ENCODE measurements at regions not wholly inside any gene's neighbourhood (a gene's known extent, or its start where the extent isn't known, plus 50 kb on each side); places are given as distances from the start of the nearest gene placed in this dataset.

DNA sequence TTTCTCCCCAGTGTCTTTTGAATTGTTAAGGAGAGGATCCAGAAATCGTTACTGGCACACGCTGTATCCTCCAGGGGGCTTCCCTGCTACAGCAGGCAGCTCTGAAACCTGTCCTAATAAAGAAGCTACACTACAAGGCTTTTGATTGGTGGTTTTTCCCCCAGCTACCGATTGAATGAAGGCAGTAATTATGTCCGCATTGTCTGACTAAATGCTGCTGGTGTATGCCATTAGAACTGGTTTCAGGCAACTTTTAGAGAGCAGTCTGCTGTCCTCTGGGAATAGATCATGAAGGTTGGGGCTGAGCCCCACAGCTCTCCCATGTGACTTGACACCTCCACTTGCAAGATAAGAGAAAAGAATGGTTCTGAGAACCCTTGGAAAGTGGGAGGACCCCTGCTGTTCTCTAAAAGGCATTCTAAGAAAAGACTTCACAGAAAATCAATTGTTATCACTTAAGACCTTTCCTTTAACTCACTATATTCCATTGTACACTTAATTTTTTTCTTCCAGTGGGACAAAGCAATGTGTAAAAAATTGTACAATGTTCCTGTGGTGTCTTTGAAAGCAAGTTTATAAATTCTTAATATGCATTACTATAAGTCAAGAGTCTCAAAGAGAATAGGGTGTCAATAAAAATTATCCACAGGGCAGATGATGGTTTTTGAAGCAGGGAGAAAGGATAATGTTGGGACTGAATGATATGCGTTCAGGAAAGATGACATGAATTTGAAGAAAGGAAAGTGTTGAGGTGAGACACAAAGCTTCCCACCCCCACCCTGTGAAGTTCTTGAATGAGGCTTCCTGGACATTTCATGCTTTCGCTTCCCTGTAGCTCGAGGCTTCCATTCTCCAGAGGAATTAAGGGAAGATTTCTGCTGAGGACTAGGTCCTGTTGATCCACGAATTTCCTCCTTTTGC is 53.0 kb upstream of the DAZL start:
- DNase-seq = no peak

DNA sequence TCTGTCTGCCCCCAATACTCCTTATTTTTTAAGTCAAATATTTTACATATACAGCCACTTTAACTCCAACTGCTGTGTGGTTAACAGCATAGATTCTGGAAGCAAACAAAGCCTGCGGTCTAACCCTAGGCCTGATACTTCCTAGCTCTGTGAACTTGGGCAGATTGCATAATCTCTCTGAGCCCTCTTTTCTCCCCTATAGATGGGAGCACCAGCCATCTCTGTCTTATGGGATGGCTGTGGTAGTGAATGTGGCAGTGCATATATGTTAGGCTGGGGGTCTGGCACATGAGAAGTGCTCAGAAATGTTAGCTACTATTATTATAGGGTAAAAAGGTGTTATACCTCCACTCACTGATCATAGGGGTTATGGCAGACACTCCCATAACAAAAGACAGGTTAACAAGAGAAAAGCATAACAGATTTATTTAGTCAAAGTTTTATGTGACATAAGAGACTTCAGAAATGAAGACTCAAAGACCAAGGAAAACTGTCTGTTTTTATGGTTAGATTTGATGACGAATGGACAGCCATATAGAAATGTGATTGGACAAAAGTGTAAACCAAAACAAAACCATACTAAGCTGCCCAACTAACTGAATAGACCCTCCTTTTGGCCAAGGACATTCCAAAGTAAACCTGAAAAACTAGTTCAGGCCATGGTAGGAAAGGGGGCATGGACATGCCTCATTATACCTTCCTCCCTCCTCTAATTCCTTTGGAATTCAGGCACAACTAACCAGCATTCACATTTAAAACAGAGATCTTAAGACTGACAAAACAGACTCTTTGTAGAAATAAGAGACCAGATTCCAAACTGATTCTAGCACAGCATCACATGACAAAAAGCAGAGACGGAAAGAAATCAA is 53.9 kb upstream of the DAZL start:
- no peak for DNase-seq

DNA sequence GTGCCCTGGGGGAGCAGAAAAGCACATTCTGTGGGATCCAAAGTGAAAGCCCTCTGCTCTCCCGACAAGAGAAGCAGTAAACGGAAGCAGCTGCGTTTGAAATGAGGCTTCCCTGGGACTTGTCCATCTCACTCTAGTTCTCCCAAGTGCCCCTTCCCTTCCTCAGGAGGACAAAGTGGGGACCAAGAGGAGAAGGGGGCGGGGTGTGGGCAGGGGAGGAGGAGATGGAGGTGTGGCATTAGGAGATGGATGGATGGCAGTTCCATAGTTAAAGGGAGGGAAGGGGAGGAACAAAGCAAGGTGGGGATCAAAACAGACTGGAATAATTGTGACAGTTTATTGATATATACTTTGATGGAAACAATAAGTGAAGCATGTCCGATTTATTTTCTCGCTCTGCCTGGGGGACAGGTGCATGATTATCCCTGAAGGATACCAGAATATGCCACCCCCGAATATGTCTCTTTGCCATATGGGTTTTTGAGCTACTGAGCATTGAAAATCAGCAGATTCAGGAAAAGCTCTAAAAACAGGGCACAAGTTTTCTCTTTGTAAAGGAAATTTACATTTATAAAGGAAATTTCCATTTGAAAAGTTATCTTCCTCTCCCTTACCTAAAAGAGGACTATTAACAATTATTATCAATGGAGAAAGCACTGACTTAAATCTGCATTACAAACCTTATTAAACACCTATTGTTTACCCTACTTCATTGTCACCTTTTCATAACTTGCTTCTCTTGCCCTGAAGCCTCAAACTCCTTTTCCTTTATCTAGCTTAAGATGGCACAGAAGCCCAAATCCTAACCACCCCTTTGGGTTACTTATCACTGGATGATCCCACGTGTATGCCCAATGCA is 58.9 kb upstream of the DAZL start:
- no peak for DNase-seq

DNA sequence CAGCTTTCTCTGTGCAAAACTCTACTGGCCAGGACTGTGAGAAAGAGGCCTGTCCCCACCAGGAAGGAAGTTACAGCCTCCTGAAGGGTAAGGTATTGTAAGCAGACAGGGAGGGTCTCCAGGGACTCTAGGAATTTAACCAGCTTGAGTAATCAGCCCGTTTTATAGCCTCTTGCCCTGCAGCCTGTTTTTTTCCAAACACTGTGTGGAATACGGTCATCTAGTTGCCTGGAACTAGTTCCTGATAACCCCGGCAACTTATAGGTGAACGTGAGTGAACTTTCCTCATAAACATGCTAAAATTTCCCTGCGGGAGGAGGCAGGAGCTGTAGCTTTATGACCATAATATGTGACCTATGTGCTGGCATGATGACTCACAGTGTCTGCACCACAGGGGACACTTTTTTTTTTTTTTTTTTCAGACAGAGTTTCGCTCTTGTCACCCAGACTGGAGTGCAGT is 60.1 kb upstream of the DAZL start:
- no peak for DNase-seq

DNA sequence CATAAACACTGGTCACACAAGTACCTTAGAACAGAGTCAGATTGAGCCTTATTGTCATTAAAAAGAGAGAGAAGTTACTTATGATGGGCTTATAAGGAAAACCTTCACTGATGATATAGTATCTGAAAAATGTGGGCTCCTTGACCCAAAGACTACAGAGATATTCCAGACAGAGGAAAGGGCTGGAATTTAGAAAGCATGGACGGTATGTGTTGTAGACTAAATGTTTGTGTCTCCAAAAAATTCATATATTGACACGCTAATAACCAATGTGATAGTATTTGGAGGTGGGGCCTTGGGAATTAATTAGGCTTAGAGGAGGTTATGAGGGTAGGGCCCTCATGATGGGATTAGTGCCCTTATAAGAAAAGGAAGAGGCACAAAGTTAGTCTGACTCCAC is 61.0 kb upstream of the DAZL start:
- DNase-seq = no peak

DNA sequence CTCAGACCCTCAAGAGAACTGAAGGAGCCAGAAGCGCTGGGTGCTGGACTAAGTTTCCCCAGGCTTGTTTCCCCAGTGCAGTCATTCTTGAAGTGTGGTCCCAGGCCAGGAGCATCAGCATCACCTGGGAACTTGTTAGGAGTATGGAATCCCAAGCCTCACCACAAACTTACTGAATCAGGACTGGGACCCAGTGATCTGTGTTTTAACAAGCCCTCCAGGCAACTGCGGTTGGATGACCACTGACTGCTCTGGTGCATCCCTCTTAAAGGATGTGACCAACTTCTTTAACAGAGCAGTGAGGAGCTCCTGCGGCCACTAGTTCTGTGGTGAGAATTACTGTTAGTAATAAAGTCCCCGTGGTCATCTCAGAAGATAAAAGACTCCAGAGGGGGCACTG is 62.4 kb upstream of the DAZL start:
- no peak for DNase-seq

DNA sequence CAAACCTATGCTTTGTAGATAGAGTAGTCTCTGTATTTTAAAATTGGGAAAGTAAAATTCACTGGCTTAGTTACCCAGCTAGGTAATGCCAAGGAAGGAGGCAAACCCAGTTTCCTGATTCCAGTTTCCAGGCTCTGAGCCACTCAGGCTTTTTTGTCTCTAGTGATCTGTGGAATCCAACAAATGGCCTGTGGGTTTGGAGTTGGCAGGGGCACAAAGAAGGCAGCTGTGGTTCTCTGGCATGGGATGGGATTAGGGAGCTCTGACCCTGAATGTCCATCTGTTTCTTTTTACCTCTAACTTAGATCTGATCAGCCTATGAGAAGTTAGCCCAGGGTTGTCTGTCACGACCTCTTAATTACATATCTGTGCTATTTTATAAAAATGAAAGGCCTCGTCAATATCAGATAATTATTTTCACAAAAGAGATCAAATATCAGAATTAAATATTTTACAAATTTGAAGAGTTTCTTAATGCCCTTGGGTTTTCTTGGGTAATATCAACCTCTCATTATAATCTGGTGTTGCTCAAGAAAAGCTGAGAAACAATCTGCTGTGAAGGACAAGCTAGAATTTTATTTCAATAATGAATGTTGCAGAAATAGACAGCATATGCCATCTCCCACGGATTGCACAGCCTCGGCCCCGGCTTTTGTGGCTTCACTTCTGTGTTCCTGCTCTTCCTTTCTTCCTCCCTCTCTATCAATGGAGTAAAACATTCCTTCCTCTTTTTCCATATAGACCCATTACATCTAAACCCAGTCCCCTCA is 63.7 kb upstream of the DAZL start:
- peak in 3 of 51 donors; percentile 2 to 23 (median 6) for DNase-seq

DNA sequence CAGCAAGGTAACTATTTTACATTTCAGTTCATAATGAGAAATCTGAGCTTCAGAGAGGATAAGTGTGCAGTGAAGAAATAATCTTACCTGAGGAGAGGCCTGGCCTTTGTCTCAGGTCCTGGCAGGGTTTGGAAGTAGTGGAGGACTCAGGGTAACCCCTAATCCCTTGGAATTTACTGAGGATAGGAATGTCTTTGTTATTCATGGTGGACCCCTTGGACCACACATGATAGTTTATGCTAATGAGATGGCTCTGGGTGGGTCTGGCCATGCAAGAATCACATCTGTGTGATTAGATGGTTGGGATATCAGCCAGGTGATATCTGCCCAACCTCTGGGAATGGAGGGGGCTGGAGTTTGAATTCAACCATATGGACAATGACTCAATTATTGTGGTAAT is 65.0 kb upstream of the DAZL start:
- DNase-seq = no peak

DNA sequence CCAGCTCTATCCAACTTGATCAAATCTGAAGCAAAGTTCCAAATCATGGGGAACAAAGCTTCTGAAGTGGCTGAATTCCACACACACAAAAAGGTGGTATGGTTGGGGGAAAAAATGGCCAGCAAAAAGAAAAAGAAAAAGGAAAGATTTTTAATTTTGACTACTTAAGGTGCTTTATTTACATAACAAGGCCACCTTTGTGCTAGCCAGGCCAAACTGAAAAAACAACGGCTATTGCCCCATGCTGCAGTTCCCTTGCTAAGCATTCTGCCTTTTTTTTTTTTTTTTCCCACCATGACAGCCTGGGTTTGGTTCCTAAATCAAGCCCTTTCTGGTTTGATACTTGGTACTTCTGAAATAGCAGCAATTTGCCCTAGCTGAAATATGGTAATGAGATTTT is 66.5 kb upstream of the DAZL start:
- no peak for DNase-seq

DNA sequence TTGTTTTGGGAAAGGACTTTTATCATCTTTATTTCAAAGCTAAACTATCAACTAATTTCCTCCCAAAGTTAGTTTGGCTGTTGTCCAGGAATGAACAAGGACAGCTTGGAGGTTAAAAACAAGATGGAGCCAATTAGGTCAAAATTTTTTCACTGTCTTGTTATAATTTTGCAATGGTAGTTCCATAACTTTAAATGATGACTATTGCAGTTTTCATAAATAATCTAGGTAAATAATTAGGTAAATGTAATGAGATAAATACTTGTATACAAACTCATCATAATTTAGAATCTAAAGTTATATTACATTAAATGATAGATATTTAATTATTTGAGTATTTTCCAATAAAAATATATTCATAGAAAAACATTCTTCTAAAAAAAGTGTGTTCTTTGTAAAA is 68.3 kb upstream of the DAZL start:
- DNase-seq = no peak

DNA sequence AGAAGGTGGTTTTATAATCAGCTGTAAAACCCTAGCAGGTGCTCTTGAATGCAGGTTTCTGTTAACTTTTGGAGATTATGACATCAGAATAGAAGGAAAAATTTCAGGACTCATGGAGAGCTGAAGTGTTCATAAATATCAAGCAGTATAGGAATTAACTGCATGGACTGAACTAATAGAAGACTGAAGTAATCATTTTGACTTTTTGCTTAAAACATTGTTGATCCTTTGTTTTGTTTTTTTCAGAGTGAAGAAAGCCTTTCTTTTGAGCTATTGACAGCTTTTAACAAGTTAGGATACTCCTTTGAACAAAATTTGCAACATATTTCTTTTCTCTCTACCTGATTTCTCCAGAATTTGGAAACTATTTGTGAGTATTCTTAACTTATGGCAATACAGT is 70.6 kb upstream of the DAZL start:
- no peak for DNase-seq

DNA sequence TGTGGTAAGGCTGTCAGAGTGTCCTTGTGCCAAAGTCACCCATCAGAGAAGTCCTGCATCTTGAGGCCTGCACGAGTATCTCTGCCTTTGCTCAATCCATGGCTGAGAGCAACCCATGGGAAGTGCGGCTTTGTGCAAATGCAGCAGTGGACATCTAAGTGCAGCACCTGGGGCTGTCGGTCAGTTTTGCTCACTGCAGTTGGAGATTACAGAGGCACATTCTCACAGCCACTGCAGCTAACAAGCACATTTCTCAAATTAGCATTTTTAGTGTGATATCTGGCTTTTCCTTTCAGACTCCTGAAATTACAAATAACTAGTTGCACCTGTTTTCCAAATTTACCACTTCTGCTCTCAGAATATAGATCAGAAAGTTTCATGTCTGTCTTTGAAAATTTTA is 81.5 kb upstream of the DAZL start:
- no peak for DNase-seq

DNA sequence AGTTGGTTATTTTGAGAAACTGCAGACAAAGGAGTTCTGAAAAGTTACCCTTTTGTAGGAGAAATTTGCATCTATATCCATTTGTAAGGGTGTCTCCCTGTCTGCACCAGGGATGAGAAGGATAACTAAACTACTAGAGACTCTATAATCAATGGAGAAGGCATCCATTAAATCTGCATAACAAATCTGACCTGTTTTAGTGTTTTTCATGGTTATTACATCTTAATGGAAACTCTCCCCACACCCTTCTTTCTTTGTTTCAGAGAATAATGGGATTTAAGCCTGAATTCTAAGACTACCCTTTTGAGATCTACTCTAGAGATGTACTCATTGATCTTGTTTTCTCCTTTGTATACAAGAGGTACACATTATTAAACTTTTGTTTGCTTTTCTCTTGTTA is 82.0 kb upstream of the DAZL start:
- DNase-seq = no peak

DNA sequence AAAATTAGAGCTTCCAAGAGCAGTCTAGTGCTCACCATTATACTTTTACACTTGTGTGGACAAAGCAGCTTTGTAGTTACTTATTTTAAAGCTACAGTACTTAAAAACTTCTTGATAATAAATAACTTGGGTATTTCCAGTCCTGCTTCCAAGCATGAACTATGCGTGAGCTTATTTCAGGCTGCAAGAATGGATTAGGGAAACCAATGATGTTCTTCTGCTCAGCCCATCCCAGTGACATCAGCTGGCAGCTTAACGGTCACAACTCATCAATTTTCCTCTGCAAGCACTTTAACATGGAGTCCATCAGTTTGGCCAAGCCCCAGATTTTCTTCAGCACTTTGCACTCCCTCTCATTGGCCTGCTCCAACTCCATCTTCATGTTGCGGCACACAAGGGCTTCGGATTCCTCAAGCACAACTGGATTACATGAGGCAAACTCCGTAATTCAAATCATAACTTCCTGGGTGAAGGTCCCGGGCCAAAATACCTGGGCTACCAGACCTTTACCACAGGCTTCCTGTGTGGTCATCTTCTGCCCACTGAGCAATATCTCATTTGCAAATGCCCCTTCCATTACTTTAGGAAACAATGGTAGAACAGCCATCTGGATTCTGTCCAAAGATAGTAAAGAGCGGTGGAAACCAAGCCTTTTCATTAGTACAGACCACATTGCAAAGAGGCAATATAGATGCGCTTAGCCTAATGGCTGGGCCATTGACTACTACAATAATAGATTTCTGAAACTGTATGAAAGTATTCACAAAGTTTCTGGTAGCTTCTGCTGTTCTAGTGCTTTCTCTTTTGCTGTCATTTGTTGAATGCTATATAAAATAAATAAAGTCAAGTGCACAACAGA is 87.5 kb upstream of the DAZL start:
- DNase-seq = no peak

DNA sequence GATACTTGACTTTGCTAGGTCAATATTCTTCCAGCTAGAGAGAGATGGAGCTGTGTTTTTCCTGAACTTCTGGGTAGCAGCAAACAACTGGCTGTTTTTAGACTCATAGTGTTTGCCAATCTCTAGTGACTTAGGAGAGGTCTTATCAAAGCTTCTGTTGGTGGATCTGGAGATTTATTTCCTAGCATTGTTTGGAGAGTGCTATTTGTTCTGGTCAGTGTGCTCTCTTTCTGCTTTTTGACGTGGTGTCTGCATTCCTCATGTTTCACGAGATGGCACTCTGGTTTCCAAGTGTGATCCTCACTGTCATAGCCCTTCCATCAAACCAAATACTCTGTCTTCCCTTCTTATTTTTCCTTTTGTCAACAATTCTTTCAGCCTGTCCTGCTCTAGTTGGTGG is 88.6 kb upstream of the DAZL start:
- DNase-seq = no peak

DNA sequence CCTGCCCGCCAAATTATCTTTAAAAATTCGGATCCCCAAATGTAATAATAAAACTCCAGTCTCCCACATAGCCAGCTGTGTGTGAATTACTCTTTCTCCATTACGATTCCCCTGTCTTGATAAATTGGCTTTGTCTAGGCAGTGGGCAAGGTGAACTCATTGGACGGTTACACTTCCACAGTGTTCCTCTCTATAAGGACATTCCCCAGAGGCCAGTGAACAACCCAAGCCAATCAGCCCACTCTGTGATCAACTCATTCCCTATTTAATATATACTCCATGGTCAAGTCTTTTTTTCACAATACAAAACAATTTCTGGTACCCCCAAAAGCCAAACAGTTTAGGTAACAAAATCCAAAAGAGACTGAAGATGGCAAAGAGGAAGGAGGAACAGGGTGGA is 90.5 kb upstream of the DAZL start:
- DNase-seq = no peak

DNA sequence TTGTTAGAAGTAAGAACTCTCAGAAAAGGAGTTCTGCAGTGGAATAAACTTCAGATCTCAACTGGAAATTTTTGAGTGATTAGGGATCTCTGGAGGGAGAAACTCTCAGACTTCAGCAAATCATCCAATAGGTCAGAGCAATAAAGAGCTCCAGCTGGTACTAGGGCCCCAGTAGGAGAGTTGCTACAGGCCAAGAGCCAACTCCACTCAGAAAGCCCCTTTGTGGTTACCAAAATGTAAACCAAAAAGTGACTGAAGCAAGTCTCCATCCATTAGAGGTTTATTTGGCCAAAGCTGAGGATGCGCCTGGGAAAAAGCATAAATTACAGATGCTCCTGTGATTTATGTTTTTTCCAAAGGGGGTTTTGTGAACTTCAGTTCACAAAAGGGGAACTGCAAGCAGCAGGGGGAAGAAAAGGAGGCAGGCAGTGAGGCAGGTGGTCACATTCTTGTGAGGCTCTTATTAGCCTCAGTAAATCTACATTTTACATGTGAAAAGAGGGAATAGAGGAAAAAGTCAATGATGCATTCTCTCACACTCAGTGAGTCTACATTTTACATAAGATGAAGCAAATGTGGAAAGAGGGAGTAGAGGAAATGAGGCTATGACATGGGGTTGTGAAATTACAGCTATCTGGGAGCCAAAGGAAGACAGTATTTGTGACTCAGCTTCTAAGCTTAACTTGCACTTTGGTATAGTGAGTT is 92.4 kb upstream of the DAZL start:
- no peak for DNase-seq

DNA sequence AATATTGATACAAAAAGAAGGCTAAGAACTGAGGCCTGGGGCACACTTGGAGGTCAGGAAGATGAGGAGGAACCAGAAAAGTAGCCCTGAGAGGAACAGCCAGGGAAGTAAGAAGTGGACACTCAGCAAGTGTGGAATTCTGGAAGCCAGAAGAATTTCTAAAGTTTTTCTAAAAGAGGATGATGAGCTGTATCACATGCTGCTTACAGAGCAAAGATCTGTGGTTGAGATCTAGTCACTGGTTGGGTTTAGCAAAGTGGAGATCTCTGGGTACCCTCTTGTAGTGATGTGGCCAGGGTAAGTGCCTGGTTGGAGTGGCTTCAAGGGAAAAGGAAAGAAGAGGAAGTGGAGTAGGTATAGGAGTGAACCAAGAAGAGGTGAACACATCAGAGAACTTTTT is 95.4 kb upstream of the DAZL start:
- no peak for DNase-seq

DNA sequence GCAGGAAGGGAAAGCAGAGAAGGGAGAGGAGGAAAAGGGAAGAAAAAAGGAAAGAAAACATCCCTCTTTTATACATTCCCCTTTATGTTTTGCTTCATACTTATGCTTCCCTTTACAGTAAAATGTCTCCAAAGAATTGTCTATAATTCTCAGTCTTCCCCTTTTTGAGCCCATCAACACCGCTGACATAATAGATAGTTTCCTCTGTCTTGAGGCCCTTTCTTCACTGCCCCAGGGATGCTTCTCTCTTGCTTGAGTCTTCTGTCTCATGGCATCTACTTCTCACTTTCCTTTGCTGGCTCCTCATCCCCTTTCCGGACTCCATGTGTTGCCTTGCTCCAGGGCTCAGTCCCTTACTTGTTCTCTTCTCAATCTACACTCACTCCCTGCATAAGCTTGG is 99.7 kb upstream of the DAZL start:
- no peak for DNase-seq
